ENCODE measurements at regions not wholly inside any gene's neighbourhood (a gene's known extent, or its start where the extent isn't known, plus 50 kb on each side); places are given as distances from the start of the nearest gene placed in this dataset.

- DNase-seq (ENCODE audit: low spot score): no peak
- no peaks in the 10 kb centered on the region for H3K9me3 ChIP-seq
- no peaks in the 10 kb centered on the region for H3K4me1 ChIP-seq (replicated peaks)
- H3K4me3 ChIP-seq: no peak overlapping the region
- TF ChIP-seq POLR2A (IDR thresholded peaks at IDR 0.05) (no peak), POLR2AphosphoS5 (IDR thresholded peaks at IDR 0.05) (no peak), CTCF (IDR thresholded peaks at IDR 0.05) (no peak)
- H3K27me3 ChIP-seq (replicated peaks; ENCODE audit: insufficient read depth): no peaks in the 10 kb centered on the region
- no peak overlapping the region for H3K27ac ChIP-seq
- no peaks in the 10 kb centered on the region for H3K36me3 ChIP-seq
- intact Hi-C loops (cut with DNase I): loop anchor here (10.0 kb wide), 1 partner anchor 453 kb away; no protein-coding TSS in a partner anchor
- WGBS: 73% methylated on average over 4 of the region's 4 CpGs
Observed at GRCh38 chrX:40268188-40268520, 170.4 kb upstream of the BCOR start.

- Histone ChIP-seq H3K36me3 (no peaks in the 10 kb centered on the region), H3K27ac (peak overlapping the region; percentile 69 to 71), H3K4me1 (replicated peaks) (no peaks in the 10 kb centered on the region), H3K9me3 (no peaks in the 10 kb centered on the region), H3K27me3 (replicated peaks; ENCODE audit: insufficient read depth) (no peaks in the 10 kb centered on the region), H3K4me3 (peak overlapping the region; percentile 29 to 35)
- 30% methylated on average over 15 of the region's 29 CpGs for WGBS
- no peak for DNase-seq (ENCODE audit: low spot score)
- TF ChIP-seq POLR2AphosphoS5 (IDR thresholded peaks at IDR 0.05) (no peak), CTCF (IDR thresholded peaks at IDR 0.05) (no peak), POLR2A (IDR thresholded peaks at IDR 0.05) (no peak)
- intact Hi-C loops (cut with DNase I): loop anchor here (2.0 to 10.0 kb wide), 2 partner anchors 89 to 453 kb away; no protein-coding TSS in a partner anchor
Observed at GRCh38 chrX:40267334-40268187, 169.8 kb upstream of the BCOR start.

- Histone ChIP-seq H3K4me1 (replicated peaks) (no peaks in the 10 kb centered on the region), H3K27me3 (replicated peaks; ENCODE audit: insufficient read depth) (no peaks in the 10 kb centered on the region), H3K9me3 (no peaks in the 10 kb centered on the region), H3K4me3 (peak overlapping the region; percentile 29 to 35), H3K36me3 (no peaks in the 10 kb centered on the region), H3K27ac (peak overlapping the region; percentile 69 to 71)
- DNase-seq (ENCODE audit: low spot score): peak; percentile 44
- intact Hi-C loops (cut with DNase I): loop anchor here (2.0 to 10.0 kb wide), 2 partner anchors 88 to 452 kb away; no protein-coding TSS in a partner anchor
- TF ChIP-seq POLR2A (IDR thresholded peaks at IDR 0.05): no peak
- peak; percentile 20 to 69 (median 58) for TF ChIP-seq CTCF (IDR thresholded peaks at IDR 0.05)
- TF ChIP-seq POLR2AphosphoS5 (IDR thresholded peaks at IDR 0.05): peak; percentile 18
- 5% methylated on average over 31 of the region's 42 CpGs for WGBS
Observed at GRCh38 chrX:40266490-40267333, 169.0 kb upstream of the BCOR start.

GRCh38 chrX:40265936-40266335 lies 168.2 kb upstream of the BCOR start:
- H3K9me3 ChIP-seq: no peaks in the 10 kb centered on the region
- peak overlapping the region in 1 of 2 donors; percentile 69 for H3K27ac ChIP-seq
- intact Hi-C loops (cut with DNase I): loop anchor here (2.0 to 10.0 kb wide), 2 partner anchors 87 to 451 kb away; no protein-coding TSS in a partner anchor
- WGBS: 68% methylated on average over 5 of the region's 7 CpGs
- DNase-seq (ENCODE audit: low spot score): no peak
- TF ChIP-seq POLR2AphosphoS5 (IDR thresholded peaks at IDR 0.05) (no peak), CTCF (IDR thresholded peaks at IDR 0.05) (no peak), POLR2A (IDR thresholded peaks at IDR 0.05) (no peak)
- H3K4me3 ChIP-seq: no peak overlapping the region
- H3K36me3 ChIP-seq: no peaks in the 10 kb centered on the region
- no peaks in the 10 kb centered on the region for H3K27me3 ChIP-seq (replicated peaks; ENCODE audit: insufficient read depth)
- H3K4me1 ChIP-seq (replicated peaks): no peaks in the 10 kb centered on the region
